Omental fat pad (tissue), 3 donors: ENCODE measurements at regions not wholly inside any gene's neighbourhood (a gene's known extent, or its start where the extent isn't known, plus 50 kb on each side); places are given as distances from the start of the nearest gene placed in this dataset.

Experiments
- ATAC-seq: fragments of 150-250 bp; one replicate; pipeline ENCODE4 v1.9.1; 2016; ENCODE audit warnings: mild to moderate bottlenecking, moderate library complexity; ENCODE audit not compliant: low FRiP score
- DNase-seq: peaks from one replicate; pipeline ENCODE4 v3.0.0-alpha.2; 2019; ENCODE audit warnings: low spot score
- TF ChIP-seq, protein P1 (sequence below), 3 donors: fragments of 450-650 bp; IDR thresholded peaks; one replicate each; pipeline ENCODE4 v1.5.1; 2016 to 2017; ENCODE audit warnings: antibody characterized with exemption in 3 of 3, mild to moderate bottlenecking in 3 of 3, moderate library complexity in 2 of 3

DNA sequence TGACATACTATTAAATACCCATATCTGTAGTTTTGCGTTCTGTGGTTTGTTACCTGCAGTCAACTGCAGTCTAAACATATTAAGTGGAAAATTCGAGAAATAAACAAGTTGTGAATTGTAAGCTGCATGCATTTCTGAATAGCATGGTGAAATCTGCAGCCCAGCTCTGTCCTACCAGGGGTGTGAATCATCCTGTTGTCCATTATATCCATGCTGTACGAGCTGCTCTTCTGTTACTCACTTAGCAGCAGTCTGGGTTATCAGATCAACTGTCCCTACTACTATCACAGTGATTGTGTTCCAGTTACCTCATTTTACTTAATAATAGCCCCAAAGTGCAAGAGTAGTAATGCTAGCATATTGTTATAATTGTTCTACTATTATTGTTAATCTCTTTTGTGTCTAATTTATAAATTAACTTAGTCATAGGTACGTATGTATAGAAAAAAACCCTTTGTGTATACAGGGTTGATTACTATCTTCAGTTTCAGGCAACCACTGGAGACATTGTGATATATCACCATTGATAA is 173.7 kb upstream of the FAT4 start:
- TF ChIP-seq, protein P1, sequence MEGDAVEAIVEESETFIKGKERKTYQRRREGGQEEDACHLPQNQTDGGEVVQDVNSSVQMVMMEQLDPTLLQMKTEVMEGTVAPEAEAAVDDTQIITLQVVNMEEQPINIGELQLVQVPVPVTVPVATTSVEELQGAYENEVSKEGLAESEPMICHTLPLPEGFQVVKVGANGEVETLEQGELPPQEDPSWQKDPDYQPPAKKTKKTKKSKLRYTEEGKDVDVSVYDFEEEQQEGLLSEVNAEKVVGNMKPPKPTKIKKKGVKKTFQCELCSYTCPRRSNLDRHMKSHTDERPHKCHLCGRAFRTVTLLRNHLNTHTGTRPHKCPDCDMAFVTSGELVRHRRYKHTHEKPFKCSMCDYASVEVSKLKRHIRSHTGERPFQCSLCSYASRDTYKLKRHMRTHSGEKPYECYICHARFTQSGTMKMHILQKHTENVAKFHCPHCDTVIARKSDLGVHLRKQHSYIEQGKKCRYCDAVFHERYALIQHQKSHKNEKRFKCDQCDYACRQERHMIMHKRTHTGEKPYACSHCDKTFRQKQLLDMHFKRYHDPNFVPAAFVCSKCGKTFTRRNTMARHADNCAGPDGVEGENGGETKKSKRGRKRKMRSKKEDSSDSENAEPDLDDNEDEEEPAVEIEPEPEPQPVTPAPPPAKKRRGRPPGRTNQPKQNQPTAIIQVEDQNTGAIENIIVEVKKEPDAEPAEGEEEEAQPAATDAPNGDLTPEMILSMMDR (IDR thresholded peaks at IDR 0.05), result no peak
- ATAC-seq (no peak), DNase-seq (no peak)

DNA sequence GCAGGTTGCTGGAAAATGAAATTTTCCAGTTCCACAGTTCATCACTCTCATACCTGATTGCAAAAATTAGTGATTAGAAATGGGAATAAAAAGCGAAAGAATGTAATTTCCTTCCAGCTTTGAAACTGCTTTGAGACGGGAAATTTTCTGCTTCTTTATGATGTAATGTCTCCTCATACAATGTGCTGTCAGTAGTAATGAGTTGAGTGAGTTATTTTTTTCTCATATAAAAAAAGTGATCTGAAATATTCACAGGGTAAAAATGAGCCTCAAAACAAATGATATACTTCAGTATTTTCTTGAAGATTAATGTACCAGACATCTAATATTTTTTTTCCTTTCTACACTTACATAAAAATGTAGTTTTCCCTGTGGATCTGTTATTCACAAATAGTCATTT is 179.1 kb upstream of the FAT4 start:
- no peak for DNase-seq
- TF ChIP-seq, protein P1 (IDR thresholded peaks at IDR 0.05), result no peak
- no peak for ATAC-seq

DNA sequence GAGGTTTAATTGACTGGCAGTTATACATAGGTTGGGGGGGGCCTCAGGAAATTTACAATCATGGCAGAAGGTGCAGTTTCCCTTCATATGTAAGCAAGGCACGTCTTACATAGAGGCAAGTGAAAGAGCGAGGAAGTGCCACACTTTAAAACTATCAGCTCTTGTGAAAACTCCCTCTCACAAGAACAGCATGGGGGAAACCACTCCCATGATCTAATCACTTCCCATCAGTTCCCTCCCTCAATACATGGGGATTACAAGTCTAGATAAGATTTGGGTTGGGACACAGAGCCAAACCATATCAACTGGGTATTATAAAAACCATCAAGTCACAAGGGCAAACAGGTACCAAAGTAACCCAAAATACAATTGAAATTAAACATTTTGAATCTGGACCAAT is 182.0 kb upstream of the FAT4 start:
- DNase-seq, result no peak
- TF ChIP-seq, protein P1 (IDR thresholded peaks at IDR 0.05), result no peak
- ATAC-seq, result no peak

DNA sequence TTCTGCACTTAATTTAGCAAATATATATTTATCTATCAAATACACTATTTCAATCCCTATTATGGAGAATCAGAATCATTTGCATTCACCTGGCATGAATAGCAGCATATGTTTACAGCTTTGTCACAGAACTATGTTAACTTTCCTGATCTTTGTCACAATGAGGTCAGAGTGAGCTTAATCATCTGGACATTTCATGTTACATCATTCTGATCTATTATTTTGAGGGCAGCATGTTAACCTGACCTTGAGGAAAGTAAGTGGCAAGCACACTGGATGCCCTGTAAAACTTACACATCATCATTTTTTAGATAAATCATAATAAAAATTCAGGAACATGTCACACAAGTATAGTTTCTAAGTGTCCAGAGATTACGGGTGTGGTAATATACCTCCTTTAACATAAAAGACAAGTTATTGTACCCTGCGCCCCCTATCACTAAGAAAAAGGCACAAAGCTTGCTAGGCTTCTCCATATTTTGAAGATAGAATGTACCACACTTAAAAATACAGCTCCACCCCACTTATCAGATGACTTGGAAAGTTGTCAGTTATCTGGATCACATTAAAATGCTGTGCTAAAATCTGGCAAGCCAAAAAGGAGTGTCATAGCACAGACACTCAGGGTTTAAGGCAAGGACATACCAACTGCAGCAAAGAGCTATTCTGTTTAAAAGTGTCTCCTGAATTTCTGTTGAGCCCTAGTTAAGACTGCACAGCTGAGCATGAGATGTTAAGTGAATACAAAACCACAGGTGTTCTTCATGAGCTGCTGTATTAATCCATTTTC is 182.7 kb upstream of the FAT4 start:
- ATAC-seq (no peak), DNase-seq (no peak)
- TF ChIP-seq, protein P1 (IDR thresholded peaks at IDR 0.05), result no peak

DNA sequence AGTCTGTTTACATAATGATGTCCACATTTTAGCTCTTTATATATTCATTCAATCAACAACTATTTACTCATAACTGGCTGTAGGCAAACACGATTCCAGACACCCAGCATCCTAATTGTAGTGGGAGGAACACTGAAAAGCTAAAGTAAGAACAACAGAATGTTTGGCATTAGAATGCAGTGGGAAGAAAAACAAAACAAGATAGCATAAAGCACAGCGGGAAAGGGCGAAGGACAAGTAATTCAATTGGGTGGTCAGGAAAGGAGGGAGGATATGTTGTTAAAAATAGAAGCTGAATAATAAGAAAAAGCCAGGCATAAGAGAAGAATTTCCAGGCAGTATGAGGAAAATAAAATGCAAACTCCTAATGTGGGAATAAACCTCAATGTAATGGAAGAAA is 189.5 kb upstream of the FAT4 start:
- ATAC-seq, result no peak
- no peak for DNase-seq
- TF ChIP-seq, protein P1 (IDR thresholded peaks at IDR 0.05), result no peak

DNA sequence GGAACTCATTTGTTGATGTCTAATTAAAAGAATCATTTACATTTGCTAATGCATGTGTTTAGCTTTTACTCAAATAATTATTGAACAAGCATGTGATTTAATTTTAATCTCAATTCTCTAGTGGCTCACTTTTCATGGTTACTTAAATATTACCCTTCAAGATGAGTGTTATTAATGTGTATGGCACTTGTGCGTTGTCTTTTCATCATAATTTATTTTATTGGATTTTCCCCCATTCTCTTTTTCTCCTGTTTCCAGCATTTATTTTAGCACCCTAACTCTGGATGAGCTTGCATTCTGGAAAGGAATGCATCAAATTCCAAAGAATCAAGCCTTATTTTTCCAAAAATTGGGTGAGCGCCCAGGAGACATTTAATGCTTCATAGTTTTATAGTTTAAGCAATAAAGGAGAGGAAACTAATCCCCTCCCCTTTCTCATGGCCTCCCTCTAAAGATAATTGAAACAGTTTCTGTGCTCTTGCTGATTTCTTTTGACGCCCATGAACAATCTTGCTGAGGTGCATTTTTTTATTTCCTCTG is 191.1 kb upstream of the FAT4 start:
- TF ChIP-seq, protein P1 (IDR thresholded peaks at IDR 0.05), result no peak
- ATAC-seq (no peak), DNase-seq (no peak)

DNA sequence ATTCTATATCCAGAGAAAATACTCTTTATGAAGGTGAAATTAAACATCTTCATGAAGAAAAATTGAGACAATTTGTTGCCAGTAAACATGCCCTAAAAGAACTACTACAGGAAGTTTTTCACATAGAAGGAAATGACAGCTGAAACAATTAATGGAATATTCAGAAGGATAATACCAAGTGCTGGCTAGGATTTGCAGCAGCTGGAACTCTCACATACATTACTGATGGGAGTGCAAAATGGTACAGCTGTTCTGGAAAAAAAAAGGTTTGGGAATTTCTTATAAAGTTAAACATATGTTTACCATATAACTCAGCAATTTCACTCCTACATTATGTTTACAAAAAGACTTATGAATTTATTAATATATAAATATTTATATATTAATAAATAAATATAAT is 193.2 kb upstream of the FAT4 start:
- ATAC-seq, result no peak
- DNase-seq, result no peak
- TF ChIP-seq, protein P1 (IDR thresholded peaks at IDR 0.05), result no peak
